Ectodermal cell (in vitro differentiated cells): ENCODE measurements at regions not wholly inside any gene's neighbourhood (a gene's known extent, or its start where the extent isn't known, plus 50 kb on each side); places are given as distances from the start of the nearest gene placed in this dataset.

Experiments
- H3K27ac ChIP-seq: 2 replicates; pipeline ENCODE4 v1.7.0; 2013; ENCODE audit warnings: mild to moderate bottlenecking, low read depth, low read length; ENCODE audit not compliant: insufficient read depth, poor library complexity, severe bottlenecking
- H3K27me3 ChIP-seq: 2 replicates; pipeline ENCODE4 v1.7.0; 2013; ENCODE audit warnings: mild to moderate bottlenecking, low read length; ENCODE audit not compliant: insufficient read depth, control insufficient read depth, poor library complexity, severe bottlenecking
- H3K36me3 ChIP-seq: one replicate; pipeline ENCODE4 v1.7.0; 2013; ENCODE audit warnings: low read length; ENCODE audit not compliant: control insufficient read depth, insufficient read depth
- H3K4me1 ChIP-seq: one replicate; pipeline ENCODE4 v1.7.0; 2013; ENCODE audit warnings: low read length; ENCODE audit not compliant: control insufficient read depth, insufficient read depth
- H3K4me3 ChIP-seq: 2 replicates; pipeline ENCODE4 v1.7.0; 2013; ENCODE audit warnings: low read depth, low read length, control low read depth; ENCODE audit not compliant: insufficient read depth
- H3K9me3 ChIP-seq: 2 replicates; pipeline ENCODE4 v1.7.0; 2013; ENCODE audit warnings: mild to moderate bottlenecking, low read length, moderate library complexity; ENCODE audit not compliant: control insufficient read depth
- WGBS, 2 experiments: methylation state at CpG; one replicate each; pipeline ENCODE4 v1.1.7; 2013; ENCODE audit warnings: missing lambda C conversion rate in 2 of 2; 5-methylcytosine and 5-hydroxymethylcytosine counted together

- Histone ChIP-seq H3K27me3 (no peaks in the 10 kb centered on the region), H3K36me3 (no peaks in the 10 kb centered on the region), H3K4me3 (no peak overlapping the region), H3K9me3 (no peaks in the 10 kb centered on the region), H3K27ac (no peak overlapping the region), H3K4me1 (no peaks in the 10 kb centered on the region)
- 94 to 96% methylated on average over 8 of the region's 8 CpGs for WGBS, 2 experiments
Measured at GRCh38 chr18:78031991-78032390, 782.3 kb downstream of the GALR1 start.

- H3K4me1 ChIP-seq: no peaks in the 10 kb centered on the region
- no peak overlapping the region for H3K27ac ChIP-seq
- no peaks in the 10 kb centered on the region for H3K27me3 ChIP-seq
- no peak overlapping the region for H3K4me3 ChIP-seq
- 78 to 81% methylated on average over 5 of the region's 6 CpGs for WGBS, 2 experiments
- no peaks in the 10 kb centered on the region for H3K36me3 ChIP-seq
- H3K9me3 ChIP-seq: no peaks in the 10 kb centered on the region
Measured at GRCh38 chr18:78032574-78032973, 782.9 kb downstream of the GALR1 start.

GRCh38 chr18:78034755-78035154, 785.1 kb downstream of the GALR1 start:
- Histone ChIP-seq H3K27me3 (no peaks in the 10 kb centered on the region), H3K4me1 (no peaks in the 10 kb centered on the region), H3K36me3 (no peaks in the 10 kb centered on the region), H3K27ac (no peak overlapping the region), H3K4me3 (no peak overlapping the region), H3K9me3 (no peaks in the 10 kb centered on the region)
- WGBS, 2 experiments: 95 to 96% methylated on average over 6 of the region's 6 CpGs

DNA sequence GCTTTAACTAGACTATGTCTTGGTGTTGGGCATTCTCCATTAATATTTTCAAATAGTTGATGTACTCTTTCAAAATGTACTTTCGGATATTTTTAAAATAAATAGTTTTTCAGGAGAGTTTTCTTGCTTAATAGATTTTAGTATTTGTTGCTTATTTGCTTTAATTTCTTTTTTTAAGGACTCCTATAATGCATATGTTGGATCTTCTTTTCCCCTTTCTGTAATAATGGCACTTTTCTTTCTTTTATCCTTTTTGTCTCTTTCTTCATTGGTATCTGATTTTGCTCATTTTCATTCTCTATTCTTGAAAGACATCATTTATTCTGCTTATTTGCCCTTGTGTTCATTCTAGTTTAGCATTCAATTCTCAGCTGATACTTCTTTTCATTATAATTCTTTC, 791.6 kb downstream of the GALR1 start:
- 60% methylated on average over 1 of the region's 1 CpG; no CpG with 5 or more reads in 1 of the 2 experiments for WGBS, 2 experiments
- peaks cover 5% of the 10 kb centered on the region for H3K9me3 ChIP-seq

GRCh38 chr18:78046631-78047030, 797.0 kb downstream of the GALR1 start:
- Histone ChIP-seq H3K27me3 (no peaks in the 10 kb centered on the region), H3K9me3 (no peaks in the 10 kb centered on the region)
- 96 to 97% methylated on average over 3 of the region's 3 CpGs for WGBS, 2 experiments

More for the DNA sequence above, 791.6 kb downstream of the GALR1 start:
- Histone ChIP-seq H3K4me3 (no peak overlapping the region), H3K27ac (no peak overlapping the region), H3K36me3 (no peaks in the 10 kb centered on the region), H3K27me3 (no peaks in the 10 kb centered on the region), H3K4me1 (no peaks in the 10 kb centered on the region)

DNA sequence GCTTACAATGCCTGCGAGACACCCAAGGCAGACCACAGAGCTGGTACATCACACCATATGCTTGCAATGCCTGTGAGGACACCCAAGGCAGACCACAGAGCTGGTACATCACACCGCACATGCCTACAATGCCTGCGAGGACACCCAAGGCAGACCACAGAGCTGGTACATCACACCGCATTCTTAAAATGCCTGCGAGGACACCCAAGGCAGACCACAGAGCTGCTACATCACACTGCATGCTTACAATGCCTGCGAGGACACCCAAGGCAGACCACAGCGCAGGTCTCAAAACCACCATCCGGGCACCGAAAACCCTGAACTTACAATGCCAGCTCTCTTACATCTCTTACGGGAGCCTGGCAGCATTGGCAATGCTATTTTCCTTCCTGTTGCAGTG, 799.6 kb downstream of the GALR1 start:
- Histone ChIP-seq H3K4me3 (no peak overlapping the region), H3K36me3 (no peaks in the 10 kb centered on the region), H3K9me3 (no peaks in the 10 kb centered on the region), H3K27ac (no peak overlapping the region), H3K4me1 (no peaks in the 10 kb centered on the region), H3K27me3 (no peaks in the 10 kb centered on the region)
- 95 to 96% methylated on average over 9 to 10 of the region's 10 CpGs for WGBS, 2 experiments

More at GRCh38 chr18:78046631-78047030, 797.0 kb downstream of the GALR1 start:
- no peak overlapping the region for H3K27ac ChIP-seq
- H3K4me3 ChIP-seq: no peak overlapping the region
- H3K36me3 ChIP-seq: no peaks in the 10 kb centered on the region
- no peaks in the 10 kb centered on the region for H3K4me1 ChIP-seq

GRCh38 chr18:78054801-78055200, 805.2 kb downstream of the GALR1 start:
- H3K36me3 ChIP-seq: no peaks in the 10 kb centered on the region
- H3K27me3 ChIP-seq: no peaks in the 10 kb centered on the region
- no peaks in the 10 kb centered on the region for H3K9me3 ChIP-seq
- no peak overlapping the region for H3K27ac ChIP-seq
- H3K4me3 ChIP-seq: no peak overlapping the region
- 93 to 94% methylated on average over 5 to 6 of the region's 6 CpGs for WGBS, 2 experiments
- no peaks in the 10 kb centered on the region for H3K4me1 ChIP-seq

- WGBS, 2 experiments: 92% methylated on average over 2 of the region's 2 CpGs
Measured at GRCh38 chr18:78056011-78056410, 806.4 kb downstream of the GALR1 start.

GRCh38 chr18:78069784-78070664, 820.4 kb downstream of the GALR1 start:
- WGBS, 2 experiments: 94 to 96% methylated on average over 13 of the region's 13 CpGs
- H3K9me3 ChIP-seq: no peaks in the 10 kb centered on the region
- H3K36me3 ChIP-seq: no peaks in the 10 kb centered on the region
- no peak overlapping the region for H3K4me3 ChIP-seq
- no peak overlapping the region for H3K27ac ChIP-seq
- H3K4me1 ChIP-seq: no peaks in the 10 kb centered on the region
- H3K27me3 ChIP-seq: no peaks in the 10 kb centered on the region

More at GRCh38 chr18:78056011-78056410, 806.4 kb downstream of the GALR1 start:
- no peaks in the 10 kb centered on the region for H3K27me3 ChIP-seq
- H3K4me1 ChIP-seq: no peaks in the 10 kb centered on the region
- H3K4me3 ChIP-seq: no peak overlapping the region
- no peaks in the 10 kb centered on the region for H3K36me3 ChIP-seq
- no peak overlapping the region for H3K27ac ChIP-seq
- no peaks in the 10 kb centered on the region for H3K9me3 ChIP-seq

DNA sequence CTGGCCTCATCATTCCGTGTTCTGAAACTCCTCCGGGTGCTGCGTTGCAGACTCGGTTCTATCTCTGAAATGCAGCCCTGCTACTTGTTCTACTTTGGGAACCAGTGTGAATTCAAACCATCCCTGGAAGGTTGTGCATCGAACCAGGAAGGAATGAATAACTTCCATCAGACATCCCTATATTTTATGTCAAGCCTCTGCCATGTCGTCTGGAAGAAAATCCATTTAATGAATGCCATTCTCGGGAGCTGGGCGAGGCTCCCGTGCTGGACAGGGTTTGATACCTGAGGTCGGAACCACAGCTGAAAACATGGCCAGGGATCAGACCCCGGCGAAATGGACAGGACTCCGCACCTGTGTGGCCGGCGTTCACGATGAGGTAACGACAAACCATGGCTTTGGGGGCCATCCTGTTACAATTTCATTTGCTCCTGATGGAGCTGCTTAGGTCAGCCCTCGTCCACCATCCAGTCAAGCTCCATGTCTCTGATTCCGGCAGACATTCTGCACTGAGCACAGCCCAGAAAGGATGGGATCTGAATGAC, 821.6 kb downstream of the GALR1 start:
- WGBS, 2 experiments: 90 to 91% methylated on average over 19 of the region's 19 CpGs
- Histone ChIP-seq H3K4me3 (no peak overlapping the region), H3K9me3 (no peaks in the 10 kb centered on the region), H3K27ac (no peak overlapping the region), H3K4me1 (no peaks in the 10 kb centered on the region), H3K27me3 (no peaks in the 10 kb centered on the region), H3K36me3 (no peaks in the 10 kb centered on the region)
